ENCODE measurements at regions not wholly inside any gene's neighbourhood (a gene's known extent, or its start where the extent isn't known, plus 50 kb on each side); places are given as distances from the start of the nearest gene placed in this dataset.
"Not testable (repeated sequence)": the region's sequence is repeated elsewhere in the genome, so short reads cannot be mapped to it uniquely, and the experiment has no call there.

- no peak overlapping the region for H3K4me3 ChIP-seq (ENCODE audit: low read length)
- no peak for TF ChIP-seq CTCF (IDR thresholded peaks at IDR 0.05; ENCODE audit: insufficient read depth, low read depth, low read length, missing control alignments)
- DNase-seq (ENCODE audit: low read depth), result no peak
Observed at GRCh38 chr5:91243852-91244251, 139.3 kb downstream of the ARRDC3 start.

- H3K4me3 ChIP-seq (ENCODE audit: low read length), result no peak overlapping the region
- DNase-seq (ENCODE audit: low read depth), result no peak
- no peak for TF ChIP-seq CTCF (IDR thresholded peaks at IDR 0.05; ENCODE audit: insufficient read depth, low read depth, low read length, missing control alignments)
Observed at GRCh38 chr5:91243286-91243685, 139.8 kb downstream of the ARRDC3 start.

DNA sequence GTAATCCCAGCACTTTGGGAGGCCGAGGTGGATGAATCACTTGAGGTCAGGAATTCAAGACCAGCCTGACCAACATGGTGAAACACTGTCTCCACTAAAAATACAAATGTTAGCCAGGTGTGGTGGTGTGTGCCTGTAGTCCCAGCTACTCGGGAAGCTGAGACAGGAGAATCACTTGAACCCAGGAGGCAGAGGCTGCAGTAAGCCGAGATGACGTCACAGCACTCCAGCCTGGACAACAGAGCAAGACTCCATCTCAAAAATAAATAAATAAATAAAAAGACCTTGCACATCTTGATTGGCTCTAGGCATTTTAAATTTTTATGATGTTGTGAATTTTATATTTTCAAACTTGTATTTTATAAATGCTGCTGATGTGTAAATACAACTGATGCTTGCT is 141.7 kb downstream of the ARRDC3 start:
- not testable (repeated sequence) for DNase-seq (ENCODE audit: low read depth); H3K4me3 ChIP-seq (ENCODE audit: low read length)

DNA sequence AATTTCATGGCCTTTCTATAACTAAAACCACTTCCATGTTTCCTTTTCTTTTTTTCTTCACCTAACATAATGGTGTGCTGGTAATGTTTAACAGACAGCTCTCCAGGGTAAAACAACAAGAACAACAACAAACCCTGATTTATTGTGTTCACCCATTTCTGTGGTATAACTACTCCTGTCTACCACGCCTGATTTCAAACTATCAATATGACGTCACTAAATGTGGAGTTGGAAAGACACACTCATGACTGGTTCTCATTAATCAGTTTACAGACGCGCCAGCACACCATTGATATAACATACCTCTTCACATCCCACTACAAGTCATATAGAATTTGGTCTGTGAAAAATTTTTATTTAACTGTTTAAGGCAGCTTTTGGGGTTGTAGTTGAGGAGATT is 142.9 kb downstream of the ARRDC3 start:
- H3K4me3 ChIP-seq (ENCODE audit: low read length), result no peak overlapping the region
- DNase-seq (ENCODE audit: low read depth), result no peak
- TF ChIP-seq CTCF (IDR thresholded peaks at IDR 0.05; ENCODE audit: insufficient read depth, low read depth, low read length, missing control alignments), result no peak

- no peak for TF ChIP-seq CTCF (IDR thresholded peaks at IDR 0.05; ENCODE audit: insufficient read depth, low read depth, low read length, missing control alignments)
- DNase-seq (ENCODE audit: low read depth), result no peak
- no peak overlapping the region for H3K4me3 ChIP-seq (ENCODE audit: low read length)
Observed at GRCh38 chr5:91235271-91235694, 147.8 kb downstream of the ARRDC3 start.

- no peak for TF ChIP-seq CTCF (IDR thresholded peaks at IDR 0.05; ENCODE audit: insufficient read depth, low read depth, low read length, missing control alignments)
- H3K4me3 ChIP-seq (ENCODE audit: low read length), result no peak overlapping the region
- no peak for DNase-seq (ENCODE audit: low read depth)
Observed at GRCh38 chr5:91232523-91232922, 150.6 kb downstream of the ARRDC3 start.

GRCh38 chr5:91229031-91229727 is 153.9 kb downstream of the ARRDC3 start:
- peak; percentile 84 for DNase-seq (ENCODE audit: low read depth)
- no peak for TF ChIP-seq CTCF (IDR thresholded peaks at IDR 0.05; ENCODE audit: insufficient read depth, low read depth, low read length, missing control alignments)
- H3K4me3 ChIP-seq (ENCODE audit: low read length), result no peak overlapping the region
